SK-N-SH (cell line): ENCODE measurements at regions not wholly inside any gene's neighbourhood (a gene's known extent, or its start where the extent isn't known, plus 50 kb on each side); places are given as distances from the start of the nearest gene placed in this dataset.

Experiments used
- CTCF ChIA-PET: fragments of 300-600, 350-600 bp; formaldehyde crosslinking; extraction: SDS; loops from one replicate; lab custom pipeline; 2021; lab: Yijun Ruan, JAX
- POLR2A ChIA-PET: fragments of 350-600 bp; sonication (Branson Sonifier 250); formaldehyde crosslinking; extraction: SDS; loops from one replicate; lab custom pipeline; 2020; ENCODE audit warnings: antibody characterized with exemption, inconsistent platforms; lab: Yijun Ruan, JAX
- DNase-seq: peaks from one replicate; pipeline ENCODE4 v3.0.0; 2012
- H2AFZ ChIP-seq: fragments of 200-600 bp; sonication (generic); 2 replicates; pipeline ENCODE4 v1.8.1; 2016; ENCODE audit warnings: antibody characterized with exemption, mild to moderate bottlenecking, low read depth
- H3F3A ChIP-seq: fragments of 200-600 bp; sonication (generic); replicated peaks from 2 replicates; pipeline ENCODE3; 2016; ENCODE audit warnings: antibody characterized with exemption, mild to moderate bottlenecking; ENCODE audit not compliant: insufficient read depth
- H3K27ac ChIP-seq, 2 experiments: fragments of 200-500 bp in 1 of 2; fragments of 200-600 bp in 1 of 2; sonication (Bioruptor generic) in 1 of 2; sonication (generic), shearing (Covaris generic) in 1 of 2; 2 replicates each; pipeline versions ENCODE4 v1.5.1 to v1.6.1; 2014 to 2016; ENCODE audit warnings: low read depth in 2 of 2, inconsistent platforms in 1 of 2, low read length in 1 of 2, mild to moderate bottlenecking in 1 of 2, mixed read lengths in 1 of 2
- H3K27me3 ChIP-seq: fragments of 200-600 bp; sonication (generic), shearing (Covaris generic); 2 replicates; pipeline ENCODE4 v1.6.1; 2016; ENCODE audit warnings: mixed run types; ENCODE audit not compliant: insufficient read depth
- H3K36me3 ChIP-seq, 2 experiments: fragments of 200-500 bp in 1 of 2; fragments of 200-600 bp in 1 of 2; sonication (Bioruptor generic) in 1 of 2; sonication (generic) in 1 of 2; replicated peaks in 1 of 2; 2 replicates each; pipeline versions ENCODE3 to v1.5.1; 2014 to 2016; ENCODE audit warnings: low read length in 1 of 2, mild to moderate bottlenecking in 1 of 2; ENCODE audit not compliant: insufficient read depth in 2 of 2, control insufficient read depth in 1 of 2
- H3K4me1 ChIP-seq, 2 experiments: fragments of 200-500 bp in 1 of 2; fragments of 200-600 bp in 1 of 2; sonication (Bioruptor generic) in 1 of 2; sonication (generic), shearing (Covaris generic) in 1 of 2; 2 replicates each; pipeline versions ENCODE4 v1.5.1 to v1.6.1; 2014 to 2016; ENCODE audit warnings: low read depth in 1 of 2, low read length in 1 of 2, mixed run types in 1 of 2; ENCODE audit not compliant: insufficient read depth in 2 of 2, control insufficient read depth in 1 of 2
- H3K4me2 ChIP-seq: fragments of 200-600 bp; sonication (generic), shearing (Covaris generic); 2 replicates; pipeline ENCODE4 v1.6.1; 2017; ENCODE audit warnings: mixed run types
- H3K4me3 ChIP-seq, 2 experiments: fragments of 200-500 bp in 1 of 2; fragments of 200-600 bp in 1 of 2; sonication (Bioruptor generic) in 1 of 2; sonication (generic), shearing (Covaris generic) in 1 of 2; 2 replicates each; pipeline versions ENCODE4 v1.5.1 to v1.8.1; 2014 to 2016; ENCODE audit warnings: low read depth in 2 of 2, inconsistent platforms in 1 of 2, low read length in 1 of 2, mild to moderate bottlenecking in 1 of 2, mixed read lengths in 1 of 2, moderate library complexity in 1 of 2
- H3K79me2 ChIP-seq: fragments of 200-600 bp; sonication (generic); 2 replicates; pipeline ENCODE4 v1.8.1; 2017; ENCODE audit warnings: mild to moderate bottlenecking; ENCODE audit not compliant: insufficient read depth
- H3K9ac ChIP-seq: fragments of 200-600 bp; sonication (generic); 2 replicates; pipeline ENCODE4 v1.6.1; 2017; ENCODE audit warnings: mixed run types
- H3K9me2 ChIP-seq: fragments of 200-600 bp; sonication (generic); 2 replicates; pipeline ENCODE4 v1.6.1; 2017; ENCODE audit warnings: mixed run types
- H3K9me3 ChIP-seq: fragments of 200-600 bp; sonication (generic); 2 replicates; pipeline ENCODE4 v1.6.1; 2017; ENCODE audit warnings: mixed run types, mild to moderate bottlenecking, moderate library complexity
- H4K20me1 ChIP-seq: fragments of 200-600 bp; sonication (generic); 2 replicates; pipeline ENCODE4 v1.6.1; 2017; ENCODE audit warnings: mild to moderate bottlenecking, mixed run types; ENCODE audit not compliant: insufficient read depth
- CTCF ChIP-seq: fragments of 200-600 bp; sonication (generic); IDR thresholded peaks from 2 replicates; pipeline ENCODE4 v1.6.1; 2017; ENCODE audit warnings: antibody characterized with exemption, mild to moderate bottlenecking, moderate library complexity
- ELF1 ChIP-seq: IDR thresholded peaks from 2 replicates; pipeline ENCODE4 v1.4.0; 2012
- EP300 ChIP-seq, 2 experiments: IDR thresholded peaks; 2 replicates each; pipeline versions ENCODE4 v1.4.0 to v1.6.1; 2012; ENCODE audit warnings: borderline replicate concordance in 1 of 2, low read depth in 1 of 2, low read length in 1 of 2
- EZH2phosphoT487 ChIP-seq: fragments of 200-600 bp; sonication (generic); IDR thresholded peaks from 2 replicates; pipeline ENCODE4 v1.6.1; 2017; ENCODE audit warnings: low read depth, mixed run types, mild to moderate bottlenecking, antibody characterized with exemption, moderate library complexity, borderline replicate concordance
- GATA2 ChIP-seq: sonication (generic); formaldehyde crosslinking; IDR thresholded peaks from 2 replicates; pipeline ENCODE4 v1.5.0; 2020; ENCODE audit warnings: mild to moderate bottlenecking, missing genetic modification reagents
- MEF2A ChIP-seq: IDR thresholded peaks from 2 replicates; pipeline ENCODE4 v1.4.0; 2012; ENCODE audit warnings: low read depth, borderline replicate concordance
- MXI1 ChIP-seq: IDR thresholded peaks from 2 replicates; pipeline ENCODE4 v1.6.1; 2012; ENCODE audit warnings: mild to moderate bottlenecking, low read depth, low read length, improper control_type of control experiment
- PBX3 ChIP-seq: IDR thresholded peaks from 2 replicates; pipeline ENCODE4; 2012
- RAD21 ChIP-seq: IDR thresholded peaks from 2 replicates; pipeline ENCODE4 v1.6.1; 2012; ENCODE audit warnings: mild to moderate bottlenecking, low read length
- RFX5 ChIP-seq: IDR thresholded peaks from 2 replicates; pipeline ENCODE4 v1.6.1; 2012; ENCODE audit warnings: mild to moderate bottlenecking, improper control_type of control experiment, low read length
- RXRA ChIP-seq: IDR thresholded peaks from 2 replicates; pipeline ENCODE4 v1.4.0; 2012; ENCODE audit warnings: low read depth, mild to moderate bottlenecking, borderline replicate concordance
- SIN3A ChIP-seq: IDR thresholded peaks from 2 replicates; pipeline ENCODE4 v1.6.1; 2012; ENCODE audit warnings: low read depth, mild to moderate bottlenecking, low read length, moderate library complexity, borderline replicate concordance
- TAF1 ChIP-seq: IDR thresholded peaks from 2 replicates; pipeline ENCODE4 v1.6.1; 2012; ENCODE audit warnings: low read depth, mild to moderate bottlenecking, low read length, moderate library complexity, borderline replicate concordance
- YY1 ChIP-seq: IDR thresholded peaks from 2 replicates; pipeline ENCODE4 v1.4.0; 2012; ENCODE audit warnings: low read depth, mild to moderate bottlenecking
- WGBS: methylation state at CpG from one replicate; pipeline ENCODE4 v1.1.6; 2017; ENCODE audit warnings: low lambda C conversion rate; 5-methylcytosine and 5-hydroxymethylcytosine counted together
- TF ChIP-seq, protein P1 (sequence below): IDR thresholded peaks from 2 replicates; pipeline ENCODE4 v1.4.0; 2012; ENCODE audit warnings: low read depth
- TF ChIP-seq, protein P2 (sequence below): IDR thresholded peaks from 2 replicates; pipeline ENCODE4 v1.4.0; 2012; ENCODE audit warnings: low read depth, borderline replicate concordance
- TF ChIP-seq, protein P3 (sequence below): IDR thresholded peaks from 2 replicates; pipeline ENCODE4 v1.6.1; 2012; ENCODE audit warnings: mild to moderate bottlenecking, low read depth, low read length, moderate library complexity

DNA sequence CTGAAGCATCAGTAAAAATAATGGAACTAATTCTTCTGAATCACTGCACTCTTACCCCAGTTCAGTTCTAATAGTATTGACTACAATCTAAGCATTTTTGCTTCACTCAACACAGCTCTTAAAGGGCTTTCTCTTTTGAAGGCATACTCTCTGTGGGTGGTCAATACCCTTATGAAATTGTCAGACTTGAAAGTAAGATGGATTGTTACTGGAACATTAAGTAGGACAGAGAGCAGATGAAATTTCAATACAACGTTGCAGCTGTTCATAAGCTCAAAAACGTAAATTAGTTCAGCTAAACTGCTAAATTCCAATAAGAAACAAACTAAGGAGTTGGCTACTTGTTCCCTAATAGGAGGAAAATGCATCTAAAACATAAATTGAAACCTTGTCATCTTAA, 352.3 kb upstream of the TENM3 start:
- H3K27me3 ChIP-seq: no peaks in the 10 kb centered on the region
- H3K4me2 ChIP-seq: no peak overlapping the region
- POLR2A ChIA-PET: no interaction called here
- H3K79me2 ChIP-seq: no peaks in the 10 kb centered on the region
- H3K4me1 ChIP-seq: peaks cover 0 to 3% of the 10 kb centered on the region in 2 experiments; a peak in 2 of 4 replicates
- H3K9me3 ChIP-seq: no peaks in the 10 kb centered on the region
- H3K4me3 ChIP-seq: no peak overlapping the region
- no peaks in the 10 kb centered on the region for H3F3A ChIP-seq
- DNase-seq: no peak
- no peak overlapping the region for H3K27ac ChIP-seq
- WGBS: 69% methylated on average over 2 of the region's 2 CpGs
- no peak overlapping the region for H2AFZ ChIP-seq
- CTCF ChIA-PET: no interaction called here
- H3K36me3 ChIP-seq: no peaks in the 10 kb centered on the region
- H3K9me2 ChIP-seq: no peaks in the 10 kb centered on the region
- H3K9ac ChIP-seq: no peak overlapping the region
- TF ChIP-seq, protein P1, sequence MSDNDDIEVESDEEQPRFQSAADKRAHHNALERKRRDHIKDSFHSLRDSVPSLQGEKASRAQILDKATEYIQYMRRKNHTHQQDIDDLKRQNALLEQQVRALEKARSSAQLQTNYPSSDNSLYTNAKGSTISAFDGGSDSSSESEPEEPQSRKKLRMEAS: no peak
- TF ChIP-seq PBX3: no peak
- TF ChIP-seq SIN3A: no peak
- TF ChIP-seq CTCF: no peak
- TF ChIP-seq MXI1: no peak
- no peak for TF ChIP-seq MEF2A
- TF ChIP-seq EP300 (IDR thresholded peaks at IDR 0.05; ENCODE audit: borderline replicate concordance in 1 of 2, low read depth in 1 of 2, low read length in 1 of 2): no peak
- TF ChIP-seq RFX5: no peak
- no peak for TF ChIP-seq TAF1
- TF ChIP-seq, protein P2, sequence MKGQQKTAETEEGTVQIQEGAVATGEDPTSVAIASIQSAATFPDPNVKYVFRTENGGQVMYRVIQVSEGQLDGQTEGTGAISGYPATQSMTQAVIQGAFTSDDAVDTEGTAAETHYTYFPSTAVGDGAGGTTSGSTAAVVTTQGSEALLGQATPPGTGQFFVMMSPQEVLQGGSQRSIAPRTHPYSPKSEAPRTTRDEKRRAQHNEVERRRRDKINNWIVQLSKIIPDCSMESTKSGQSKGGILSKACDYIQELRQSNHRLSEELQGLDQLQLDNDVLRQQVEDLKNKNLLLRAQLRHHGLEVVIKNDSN: no peak
- no peak for TF ChIP-seq YY1
- TF ChIP-seq, protein P3, sequence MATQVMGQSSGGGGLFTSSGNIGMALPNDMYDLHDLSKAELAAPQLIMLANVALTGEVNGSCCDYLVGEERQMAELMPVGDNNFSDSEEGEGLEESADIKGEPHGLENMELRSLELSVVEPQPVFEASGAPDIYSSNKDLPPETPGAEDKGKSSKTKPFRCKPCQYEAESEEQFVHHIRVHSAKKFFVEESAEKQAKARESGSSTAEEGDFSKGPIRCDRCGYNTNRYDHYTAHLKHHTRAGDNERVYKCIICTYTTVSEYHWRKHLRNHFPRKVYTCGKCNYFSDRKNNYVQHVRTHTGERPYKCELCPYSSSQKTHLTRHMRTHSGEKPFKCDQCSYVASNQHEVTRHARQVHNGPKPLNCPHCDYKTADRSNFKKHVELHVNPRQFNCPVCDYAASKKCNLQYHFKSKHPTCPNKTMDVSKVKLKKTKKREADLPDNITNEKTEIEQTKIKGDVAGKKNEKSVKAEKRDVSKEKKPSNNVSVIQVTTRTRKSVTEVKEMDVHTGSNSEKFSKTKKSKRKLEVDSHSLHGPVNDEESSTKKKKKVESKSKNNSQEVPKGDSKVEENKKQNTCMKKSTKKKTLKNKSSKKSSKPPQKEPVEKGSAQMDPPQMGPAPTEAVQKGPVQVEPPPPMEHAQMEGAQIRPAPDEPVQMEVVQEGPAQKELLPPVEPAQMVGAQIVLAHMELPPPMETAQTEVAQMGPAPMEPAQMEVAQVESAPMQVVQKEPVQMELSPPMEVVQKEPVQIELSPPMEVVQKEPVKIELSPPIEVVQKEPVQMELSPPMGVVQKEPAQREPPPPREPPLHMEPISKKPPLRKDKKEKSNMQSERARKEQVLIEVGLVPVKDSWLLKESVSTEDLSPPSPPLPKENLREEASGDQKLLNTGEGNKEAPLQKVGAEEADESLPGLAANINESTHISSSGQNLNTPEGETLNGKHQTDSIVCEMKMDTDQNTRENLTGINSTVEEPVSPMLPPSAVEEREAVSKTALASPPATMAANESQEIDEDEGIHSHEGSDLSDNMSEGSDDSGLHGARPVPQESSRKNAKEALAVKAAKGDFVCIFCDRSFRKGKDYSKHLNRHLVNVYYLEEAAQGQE: no peak
- TF ChIP-seq RXRA: no peak
- TF ChIP-seq EZH2phosphoT487: no peak
- TF ChIP-seq RAD21: no peak
- TF ChIP-seq ELF1: no peak
- no peak for TF ChIP-seq GATA2 (CRISPR knock-in tag)
- H4K20me1 ChIP-seq: no peaks in the 10 kb centered on the region
